ENCODE measurements at regions not wholly inside any gene's neighbourhood (a gene's known extent, or its start where the extent isn't known, plus 50 kb on each side); places are given as distances from the start of the nearest gene placed in this dataset.

GRCh38 chr1:168822911-168823310 lies 93.9 kb upstream of the DPT start:
- TF ChIP-seq POLR2A (IDR thresholded peaks at IDR 0.05) (no peak), CTCF (IDR thresholded peaks at IDR 0.05) (no peak)
- 44 to 49% methylated on average over 2 of the region's 2 CpGs for WGBS, 2 donors
- H3K4me3 ChIP-seq (ENCODE audit: low read depth, poor library complexity, severe bottlenecking), result no peak overlapping the region
- no peak for DNase-seq (ENCODE audit: low spot score in 2 of 2)
- intact Hi-C loops (cut with DNase I; ENCODE audit: low total_unique reads), result no loop called here

GRCh38 chr1:168823988-168824387 lies 95.0 kb upstream of the DPT start:
- DNase-seq (ENCODE audit: low spot score in 2 of 2), result no peak
- no peak overlapping the region for H3K4me3 ChIP-seq (ENCODE audit: low read depth, poor library complexity, severe bottlenecking)
- intact Hi-C loops (cut with DNase I; ENCODE audit: low total_unique reads), result no loop called here
- TF ChIP-seq POLR2A (IDR thresholded peaks at IDR 0.05) (no peak), CTCF (IDR thresholded peaks at IDR 0.05) (no peak)
- WGBS, 2 donors, result 90 to 93% methylated on average over 4 of the region's 4 CpGs

GRCh38 chr1:168824418-168825065 lies 95.5 kb upstream of the DPT start:
- intact Hi-C loops (cut with DNase I; ENCODE audit: low total_unique reads), result no loop called here
- H3K4me3 ChIP-seq (ENCODE audit: low read depth, poor library complexity, severe bottlenecking), result no peak overlapping the region
- 87 to 91% methylated on average over 2 of the region's 2 CpGs for WGBS, 2 donors
- no peak for TF ChIP-seq POLR2A (IDR thresholded peaks at IDR 0.05)
- TF ChIP-seq CTCF (IDR thresholded peaks at IDR 0.05), result no peak
- no peak for DNase-seq (ENCODE audit: low spot score in 2 of 2)

GRCh38 chr1:168825129-168825528 lies 96.1 kb upstream of the DPT start:
- no peak for DNase-seq (ENCODE audit: low spot score in 2 of 2)
- WGBS, 2 donors, result 26 to 54% methylated on average over 1 of the region's 1 CpG
- intact Hi-C loops (cut with DNase I; ENCODE audit: low total_unique reads), result no loop called here
- no peak for TF ChIP-seq CTCF (IDR thresholded peaks at IDR 0.05)
- no peak for TF ChIP-seq POLR2A (IDR thresholded peaks at IDR 0.05)
- H3K4me3 ChIP-seq (ENCODE audit: low read depth, poor library complexity, severe bottlenecking), result no peak overlapping the region

GRCh38 chr1:168825820-168826219 lies 96.8 kb upstream of the DPT start:
- no peak for DNase-seq (ENCODE audit: low spot score in 2 of 2)
- no peak overlapping the region for H3K4me3 ChIP-seq (ENCODE audit: low read depth, poor library complexity, severe bottlenecking)
- 41 to 50% methylated on average over 3 of the region's 3 CpGs for WGBS, 2 donors
- intact Hi-C loops (cut with DNase I; ENCODE audit: low total_unique reads), result no loop called here
- TF ChIP-seq POLR2A (IDR thresholded peaks at IDR 0.05) (no peak), CTCF (IDR thresholded peaks at IDR 0.05) (no peak)

GRCh38 chr1:168826269-168826668 lies 97.3 kb upstream of the DPT start:
- no peak for TF ChIP-seq POLR2A (IDR thresholded peaks at IDR 0.05)
- TF ChIP-seq CTCF (IDR thresholded peaks at IDR 0.05), result no peak
- WGBS, 2 donors, result 91 to 95% methylated on average over 3 of the region's 3 CpGs
- H3K4me3 ChIP-seq (ENCODE audit: low read depth, poor library complexity, severe bottlenecking), result no peak overlapping the region
- no peak for DNase-seq (ENCODE audit: low spot score in 2 of 2)
- intact Hi-C loops (cut with DNase I; ENCODE audit: low total_unique reads), result no loop called here
